K562 (cell line): ENCODE measurements at regions not wholly inside any gene's neighbourhood (a gene's known extent, or its start where the extent isn't known, plus 50 kb on each side); places are given as distances from the start of the nearest gene placed in this dataset.

Experiments
- ARID3A ChIP-seq: IDR thresholded peaks from 2 replicates; pipeline ENCODE4 v1.6.1; 2012; ENCODE audit warnings: low read depth, low read length, improper control_type of control experiment, borderline replicate concordance
- ARID3B ChIP-seq: fragments of 250-450 bp; sonication (Bioruptor Pico); IDR thresholded peaks from 2 replicates; pipeline ENCODE4 v1.4.0; 2020; ENCODE audit warnings: borderline replicate concordance
- CEBPG ChIP-seq, 3 experiments: fragments of 200-800 bp in 1 of 3; sonication (Bioruptor generic) in 1 of 3; sonication (generic) in 1 of 3; formaldehyde crosslinking in 1 of 3; IDR thresholded peaks in 2 of 3; conservative IDR thresholded peaks in 1 of 3; 2 replicates each; pipeline versions ENCODE4 v1.6.1 to v1.8.0; 2016 to 2022; ENCODE audit warnings: missing compliant biosample characterization in 2 of 3, missing genetic modification characterization in 2 of 3, mild to moderate bottlenecking in 1 of 3, missing genetic modification reagents in 1 of 3
- CREM ChIP-seq: IDR thresholded peaks from 2 replicates; pipeline ENCODE4 v1.6.1; 2014; ENCODE audit warnings: antibody characterized with exemption, low read depth
- FOXO4 ChIP-seq: fragments of 450-650 bp; formaldehyde crosslinking; IDR thresholded peaks from 2 replicates; pipeline ENCODE4 v1.4.0; 2020; ENCODE audit warnings: mild to moderate bottlenecking, moderate library complexity
- HIVEP1 ChIP-seq: fragments of 250-450 bp; sonication (Bioruptor Pico); IDR thresholded peaks from 2 replicates; pipeline ENCODE4 v1.4.0; 2020; ENCODE audit warnings: mild to moderate bottlenecking
- HNRNPH1 ChIP-seq: fragments of 200-400 bp; formaldehyde crosslinking; optimal IDR thresholded peaks from 2 replicates; pipeline ENCODE3; 2017; ENCODE audit warnings: low read depth, mild to moderate bottlenecking, low read length, moderate library complexity
- HOXB6 ChIP-seq: fragments of 250-450 bp; sonication (Bioruptor Pico); IDR thresholded peaks from 2 replicates; pipeline ENCODE4 v1.5.1; 2022; ENCODE audit warnings: mild to moderate bottlenecking, borderline replicate concordance
- IRF9 ChIP-seq: fragments of 450-650 bp; IDR thresholded peaks from 2 replicates; pipeline ENCODE4 v1.6.1; 2016; ENCODE audit warnings: missing biosample characterization, missing genetic modification characterization
- NR2F6 ChIP-seq: fragments of 450-650 bp; formaldehyde crosslinking; IDR thresholded peaks from 2 replicates; pipeline ENCODE4 v1.4.0; 2020; ENCODE audit warnings: mild to moderate bottlenecking
- SNAPC5 ChIP-seq: fragments of 250-450 bp; sonication (Bioruptor Pico); IDR thresholded peaks from 2 replicates; pipeline ENCODE4 v1.8.0; 2021; ENCODE audit warnings: moderate library complexity, mild to moderate bottlenecking, inconsistent platforms
- SREBF1 ChIP-seq: fragments of 150-350 bp; IDR thresholded peaks from 2 replicates; pipeline ENCODE4 v1.6.1; 2014; ENCODE audit warnings: antibody characterized with exemption, low read depth, low read length, borderline replicate concordance
- ZNF384 ChIP-seq: IDR thresholded peaks from 2 replicates; pipeline ENCODE4 v1.6.1; 2012; ENCODE audit warnings: low read depth, low read length, improper control_type of control experiment
- ZNF518B ChIP-seq: fragments of 250-450 bp; sonication (Bioruptor Pico); IDR thresholded peaks from 2 replicates; pipeline ENCODE4 v1.5.0; 2021; ENCODE audit warnings: mild to moderate bottlenecking, moderate library complexity
- ZNF561 ChIP-seq: fragments of 450-650 bp; formaldehyde crosslinking; conservative IDR thresholded peaks from 2 replicates; pipeline ENCODE4 v1.4.0; 2020; ENCODE audit warnings: mild to moderate bottlenecking, moderate library complexity
- ZNF696 ChIP-seq: fragments of 250-450 bp; sonication (Bioruptor Pico); conservative IDR thresholded peaks from 2 replicates; pipeline ENCODE4 v1.4.0; 2020; ENCODE audit warnings: mild to moderate bottlenecking, moderate library complexity
- ZNF785 ChIP-seq: fragments of 250-450 bp; sonication (Bioruptor Pico); IDR thresholded peaks from 2 replicates; pipeline ENCODE4 v1.4.0; 2020; ENCODE audit warnings: mild to moderate bottlenecking
- ZSCAN32 ChIP-seq: fragments of 450-650 bp; formaldehyde crosslinking; IDR thresholded peaks from 2 replicates; pipeline ENCODE4 v1.4.0; 2020; ENCODE audit warnings: mild to moderate bottlenecking, moderate library complexity

GRCh38 chr5:5585751-5586341 is 163.4 kb downstream of the ICE1 start (continued):
- peak; percentile 100 for TF ChIP-seq ZNF561 (CRISPR knock-in tag)
- TF ChIP-seq SREBF1: no peak
- TF ChIP-seq ZNF785: peak; percentile 97
- peak; percentile 97 for TF ChIP-seq FOXO4
- TF ChIP-seq ZNF384: no peak
- TF ChIP-seq CREM: no peak
- TF ChIP-seq HIVEP1 (CRISPR knock-in tag): peak; percentile 100
- TF ChIP-seq CEBPG (CRISPR knock-in tag; IDR thresholded peaks at IDR 0.05): peak; percentile 93
- peak; percentile 100 for TF ChIP-seq CEBPG (tag; conservative IDR thresholded peaks at IDR 0.05 in 1 of 2, IDR thresholded peaks at IDR 0.05 in 1 of 2)
- no peak for TF ChIP-seq HNRNPH1
- TF ChIP-seq ARID3A: no peak
- peak; percentile 88; the same call in 1 of the 2 replicates for TF ChIP-seq ZNF696 (CRISPR knock-in tag)
- TF ChIP-seq IRF9: peak; percentile 96
- TF ChIP-seq SNAPC5 (CRISPR knock-in tag): peak; percentile 87
- peak; percentile 98 for TF ChIP-seq HOXB6 (CRISPR knock-in tag)
- peak; percentile 100 for TF ChIP-seq ARID3B (CRISPR knock-in tag)
- TF ChIP-seq ZSCAN32 (CRISPR knock-in tag): peak; percentile 99
- peak; percentile 99 for TF ChIP-seq NR2F6 (CRISPR knock-in tag)
- peak; percentile 98 for TF ChIP-seq ZNF518B
